Stromal cell of bone marrow (primary cell): ENCODE measurements at regions not wholly inside any gene's neighbourhood (a gene's known extent, or its start where the extent isn't known, plus 50 kb on each side); places are given as distances from the start of the nearest gene placed in this dataset.
"Not testable (repeated sequence)": the region's sequence is repeated elsewhere in the genome, so short reads cannot be mapped to it uniquely, and the experiment has no call there.

Experiments used
- DNase-seq: peaks from one replicate; pipeline ENCODE4 v3.0.0-alpha.2; 2012; ENCODE audit warnings: low read depth

GRCh38 chr1:34369701-34370455, 193.2 kb downstream of the C1orf94 start:
- no peak for DNase-seq

- DNase-seq: no peak
Observed at GRCh38 chr1:34370748-34371147, 194.0 kb downstream of the C1orf94 start.

GRCh38 chr1:34371179-34371578, 194.5 kb downstream of the C1orf94 start:
- DNase-seq: not testable (repeated sequence)

GRCh38 chr1:34371829-34372532, 195.3 kb downstream of the C1orf94 start:
- DNase-seq: no peak

GRCh38 chr1:34372891-34373290, 196.2 kb downstream of the C1orf94 start:
- no peak for DNase-seq

- no peak for DNase-seq
Observed at GRCh38 chr1:34373912-34374311, 197.2 kb downstream of the C1orf94 start.

- DNase-seq: no peak
Observed at GRCh38 chr1:34376531-34376930, 199.8 kb downstream of the C1orf94 start.

GRCh38 chr1:34378968-34379856, 202.5 kb downstream of the C1orf94 start:
- no peak for DNase-seq

GRCh38 chr1:34379911-34380310, 203.2 kb downstream of the C1orf94 start:
- DNase-seq: no peak

GRCh38 chr1:34380526-34381124, 203.9 kb downstream of the C1orf94 start:
- no peak for DNase-seq

- DNase-seq: no peak
Observed at GRCh38 chr1:34389974-34390373, 213.3 kb downstream of the C1orf94 start.

- DNase-seq: no peak
Observed at GRCh38 chr1:34396042-34396441, 219.3 kb downstream of the C1orf94 start.

- no peak for DNase-seq
Observed at GRCh38 chr1:34398241-34398915, 221.7 kb downstream of the C1orf94 start.

GRCh38 chr1:34398916-34399275, 222.2 kb downstream of the C1orf94 start:
- no peak for DNase-seq

GRCh38 chr1:34400675-34401074, 224.0 kb downstream of the C1orf94 start:
- DNase-seq: no peak

GRCh38 chr1:34403156-34403555, 226.4 kb downstream of the C1orf94 start:
- no peak for DNase-seq

GRCh38 chr1:34404804-34405203, 228.1 kb downstream of the C1orf94 start:
- no peak for DNase-seq

GRCh38 chr1:34405266-34405959, 228.7 kb downstream of the C1orf94 start:
- no peak for DNase-seq

GRCh38 chr1:34406377-34406776, 229.7 kb downstream of the C1orf94 start:
- no peak for DNase-seq

GRCh38 chr1:34406833-34407539, 230.3 kb downstream of the C1orf94 start:
- no peak for DNase-seq
